Upper lobe of left lung (tissue), 4 donors: ENCODE measurements at regions not wholly inside any gene's neighbourhood (a gene's known extent, or its start where the extent isn't known, plus 50 kb on each side); places are given as distances from the start of the nearest gene placed in this dataset.

Experiments used
- CTCF ChIP-seq, 6 experiments: fragments of 450-650 bp in 4 of 6; fragments of 200-600 bp in 2 of 6; sonication (generic) in 2 of 6; IDR thresholded peaks; one replicate each; pipeline ENCODE4 v1.5.1; 2016 to 2019; ENCODE audit warnings: antibody characterized with exemption in 6 of 6
- POLR2A ChIP-seq, 4 donors: fragments of 450-650 bp; IDR thresholded peaks; one replicate each; pipeline ENCODE4 v1.5.1; 2016 to 2017; ENCODE audit warnings: antibody characterized with exemption in 4 of 4, mild to moderate bottlenecking in 2 of 4

GRCh38 chr6:15974817-15975216 is 154.1 kb upstream of the MYLIP start:
- TF ChIP-seq CTCF (IDR thresholded peaks at IDR 0.05) (no peak), POLR2A (IDR thresholded peaks at IDR 0.05) (no peak)
